Neural cell (in vitro differentiated cells): ENCODE measurements at regions not wholly inside any gene's neighbourhood (a gene's known extent, or its start where the extent isn't known, plus 50 kb on each side); places are given as distances from the start of the nearest gene placed in this dataset.
"Not testable (repeated sequence)": the region's sequence is repeated elsewhere in the genome, so short reads cannot be mapped to it uniquely, and the experiment has no call there.

Experiments
- EP300 ChIP-seq: fragments of 450-650 bp; conservative IDR thresholded peaks from 2 replicates; pipeline ENCODE4 v1.6.1; 2014; ENCODE audit warnings: antibody characterized with exemption, mild to moderate bottlenecking, moderate library complexity; ENCODE audit not compliant: poor library complexity, severe bottlenecking
- TF ChIP-seq, protein P1 (sequence below): fragments of 450-650 bp; IDR thresholded peaks from 2 replicates; pipeline ENCODE4 v1.5.1; 2014; ENCODE audit warnings: antibody characterized with exemption, mild to moderate bottlenecking, moderate library complexity; ENCODE audit not compliant: poor library complexity, severe bottlenecking

- TF ChIP-seq, protein P1, sequence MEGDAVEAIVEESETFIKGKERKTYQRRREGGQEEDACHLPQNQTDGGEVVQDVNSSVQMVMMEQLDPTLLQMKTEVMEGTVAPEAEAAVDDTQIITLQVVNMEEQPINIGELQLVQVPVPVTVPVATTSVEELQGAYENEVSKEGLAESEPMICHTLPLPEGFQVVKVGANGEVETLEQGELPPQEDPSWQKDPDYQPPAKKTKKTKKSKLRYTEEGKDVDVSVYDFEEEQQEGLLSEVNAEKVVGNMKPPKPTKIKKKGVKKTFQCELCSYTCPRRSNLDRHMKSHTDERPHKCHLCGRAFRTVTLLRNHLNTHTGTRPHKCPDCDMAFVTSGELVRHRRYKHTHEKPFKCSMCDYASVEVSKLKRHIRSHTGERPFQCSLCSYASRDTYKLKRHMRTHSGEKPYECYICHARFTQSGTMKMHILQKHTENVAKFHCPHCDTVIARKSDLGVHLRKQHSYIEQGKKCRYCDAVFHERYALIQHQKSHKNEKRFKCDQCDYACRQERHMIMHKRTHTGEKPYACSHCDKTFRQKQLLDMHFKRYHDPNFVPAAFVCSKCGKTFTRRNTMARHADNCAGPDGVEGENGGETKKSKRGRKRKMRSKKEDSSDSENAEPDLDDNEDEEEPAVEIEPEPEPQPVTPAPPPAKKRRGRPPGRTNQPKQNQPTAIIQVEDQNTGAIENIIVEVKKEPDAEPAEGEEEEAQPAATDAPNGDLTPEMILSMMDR: not testable (repeated sequence)
- not testable (repeated sequence) for TF ChIP-seq EP300
These were observed 74.7 kb downstream of the TBC1D28 start for GRCh38 chr17:18569489-18569913.
